GM19023 (cell line): ENCODE measurements at regions not wholly inside any gene's neighbourhood (a gene's known extent, or its start where the extent isn't known, plus 50 kb on each side); places are given as distances from the start of the nearest gene placed in this dataset.

ENCODE experiments used
- ATAC-seq: cut with Tn5 transposase; IDR thresholded peaks from one replicate; pipeline ENCODE4 v1.9.1; 2021; ENCODE audit warnings: mild to moderate bottlenecking, moderate library complexity; ENCODE audit not compliant: unreplicated experiment

DNA sequence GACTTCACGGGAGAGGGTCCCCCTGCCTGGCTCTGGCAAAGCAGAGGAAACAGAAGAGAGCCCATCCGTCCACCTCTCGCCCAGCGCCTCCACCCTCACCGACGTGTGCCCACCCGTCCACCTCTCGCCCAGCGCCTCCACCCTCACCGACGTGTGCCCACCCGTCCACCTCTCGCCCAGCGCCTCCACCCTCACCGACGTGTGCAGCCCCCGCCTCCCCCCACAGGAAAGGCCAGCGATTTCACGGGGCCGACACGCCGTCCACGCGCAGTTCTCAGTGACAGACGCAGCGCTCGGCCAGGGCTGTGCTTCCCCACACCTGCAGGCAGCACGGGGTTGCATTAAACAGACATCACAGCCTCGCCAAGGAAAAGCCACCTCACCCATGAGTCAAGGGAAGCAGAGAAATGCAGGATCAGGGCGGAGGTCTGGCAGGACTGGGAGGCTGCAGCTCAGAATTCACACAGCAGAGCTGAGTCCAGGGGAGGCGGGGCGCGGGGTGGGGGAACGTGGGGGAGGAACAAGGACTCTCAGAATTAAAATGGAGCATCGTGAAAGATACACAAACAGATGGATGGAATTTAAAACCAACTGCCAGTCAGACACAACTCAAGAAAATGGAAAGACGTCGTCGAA lies 377.7 kb downstream of the BRD1 start:
- no peak for ATAC-seq

DNA sequence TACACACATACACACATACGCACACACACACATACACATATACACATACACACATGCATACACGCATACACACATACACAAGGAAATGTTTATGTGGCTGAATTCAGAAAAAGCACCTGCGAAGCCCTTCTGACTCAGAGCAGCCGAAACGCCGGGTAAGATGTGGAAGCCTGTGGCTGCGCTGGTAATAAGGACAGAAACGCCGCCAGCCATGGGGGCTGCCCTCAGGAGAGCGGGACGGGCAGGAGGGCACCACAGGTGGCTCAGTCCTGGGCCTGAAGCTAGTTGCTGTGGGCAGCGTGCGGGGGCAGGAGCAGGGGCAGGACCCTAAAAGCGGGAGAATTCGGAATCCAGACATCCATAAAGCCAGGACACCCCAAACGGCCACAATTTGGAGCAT lies 378.3 kb downstream of the BRD1 start:
- no peak for ATAC-seq

DNA sequence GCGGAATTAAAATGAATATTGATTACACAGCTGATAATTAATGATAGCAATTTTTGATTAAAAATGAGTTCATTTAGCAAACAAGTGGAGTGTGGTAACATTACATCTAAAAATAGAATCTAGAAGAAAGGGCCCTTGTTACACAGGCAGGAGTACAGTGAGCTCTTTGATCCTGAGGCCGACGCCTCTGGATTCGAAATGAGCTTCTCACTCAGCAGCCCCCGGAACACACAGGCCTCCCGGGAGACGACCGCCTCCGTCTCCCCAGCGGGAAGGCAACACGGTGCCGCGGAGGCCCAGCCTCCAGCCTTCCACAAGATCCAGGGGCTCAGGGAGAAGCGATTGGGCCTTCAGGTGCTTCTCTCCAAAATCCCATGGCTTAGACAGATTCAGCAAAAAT lies 379.1 kb downstream of the BRD1 start:
- no peak for ATAC-seq

DNA sequence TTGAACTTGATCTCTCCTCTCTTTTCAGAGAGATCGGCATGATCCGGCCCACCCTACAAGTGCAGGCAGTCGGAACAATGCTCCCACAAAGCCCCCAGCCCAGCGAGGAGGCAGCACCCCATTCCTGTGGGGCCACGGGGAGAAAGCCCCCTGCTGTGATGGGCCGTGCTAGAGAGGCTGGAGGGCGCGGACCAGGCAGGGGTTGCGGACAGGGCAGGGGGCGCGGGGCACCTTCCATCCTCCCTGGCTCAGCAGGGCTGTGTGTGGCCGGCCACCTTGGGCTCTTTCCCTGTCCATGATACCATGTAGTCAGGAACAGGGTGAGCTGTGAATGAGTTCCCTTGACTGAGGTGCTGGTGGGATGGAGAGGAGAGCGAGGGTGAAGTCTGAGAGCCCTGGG lies 379.8 kb downstream of the BRD1 start:
- no peak for ATAC-seq

DNA sequence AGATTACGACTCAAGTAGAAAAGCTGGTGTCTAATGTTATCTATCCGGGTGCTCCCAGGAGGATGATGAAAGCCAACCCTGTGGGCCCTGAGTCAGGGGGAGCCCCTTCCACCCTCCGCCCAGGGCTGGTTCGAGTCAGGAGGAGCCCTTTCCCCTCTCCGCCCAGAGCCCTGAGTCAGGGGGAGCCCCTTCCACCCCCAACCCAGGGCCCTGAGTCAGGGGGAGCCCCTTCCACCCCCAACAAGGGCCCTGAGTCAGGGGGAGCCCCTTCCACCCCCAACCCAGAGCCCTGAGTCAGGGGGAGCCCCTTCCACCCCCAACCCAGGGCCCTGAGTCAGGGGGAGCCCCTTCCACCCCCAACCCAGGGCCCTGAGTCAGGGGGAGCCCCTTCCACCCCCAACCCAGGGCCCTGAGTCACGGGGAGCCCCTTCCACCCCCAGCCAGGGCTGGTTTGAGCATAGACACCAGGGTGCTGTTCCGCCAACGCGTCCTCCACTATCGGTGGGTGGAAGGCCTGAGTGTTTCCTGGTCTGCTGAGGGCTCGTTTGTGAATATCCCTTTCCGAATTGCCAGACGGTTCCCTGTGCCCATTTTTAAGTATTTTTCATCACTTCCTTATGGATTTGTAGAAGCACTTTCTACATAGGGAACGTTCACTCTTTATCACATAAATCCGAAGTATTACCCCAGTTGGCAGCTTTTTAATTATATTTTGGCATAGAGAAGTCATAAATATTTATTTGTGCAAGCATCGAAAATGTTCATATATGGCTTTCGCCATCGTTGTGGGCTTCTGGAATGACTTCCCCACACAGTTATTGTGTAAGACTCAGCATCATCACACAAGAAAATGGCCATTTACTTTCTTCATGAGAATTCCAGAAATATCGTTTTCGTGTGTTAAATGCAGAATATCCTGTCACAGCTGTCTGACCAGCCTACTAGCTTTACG lies 380.6 kb downstream of the BRD1 start:
- no peak for ATAC-seq

DNA sequence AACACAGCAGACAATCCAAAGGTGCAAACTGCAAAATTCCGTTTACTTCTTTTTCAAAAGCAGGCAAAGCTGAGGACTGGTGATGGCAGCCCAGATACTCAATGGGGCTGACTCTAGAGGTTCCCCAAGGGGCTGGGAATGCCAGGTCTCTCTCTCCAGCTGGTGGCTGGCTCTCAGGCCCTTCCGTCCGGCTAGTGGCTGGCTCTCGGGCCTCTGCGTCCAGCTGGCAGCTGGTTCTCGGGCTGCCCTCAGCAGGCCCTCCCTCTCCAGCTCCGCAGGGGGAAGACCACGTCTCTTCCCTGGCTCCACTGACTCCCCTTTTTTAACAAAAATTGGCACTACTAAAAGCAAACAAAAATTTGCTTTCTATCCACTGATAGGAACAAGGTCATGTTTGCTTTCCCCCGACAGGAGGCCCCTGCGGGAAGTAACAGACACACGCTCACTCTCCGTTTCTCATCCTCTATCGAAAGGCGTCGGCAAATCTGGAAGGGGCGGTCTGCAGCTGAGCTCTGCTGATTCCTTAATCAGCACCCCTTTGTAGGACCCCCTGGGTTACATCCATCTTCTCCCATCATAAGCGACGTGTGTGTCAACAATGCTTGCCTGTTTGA lies 381.4 kb downstream of the BRD1 start:
- no peak for ATAC-seq

DNA sequence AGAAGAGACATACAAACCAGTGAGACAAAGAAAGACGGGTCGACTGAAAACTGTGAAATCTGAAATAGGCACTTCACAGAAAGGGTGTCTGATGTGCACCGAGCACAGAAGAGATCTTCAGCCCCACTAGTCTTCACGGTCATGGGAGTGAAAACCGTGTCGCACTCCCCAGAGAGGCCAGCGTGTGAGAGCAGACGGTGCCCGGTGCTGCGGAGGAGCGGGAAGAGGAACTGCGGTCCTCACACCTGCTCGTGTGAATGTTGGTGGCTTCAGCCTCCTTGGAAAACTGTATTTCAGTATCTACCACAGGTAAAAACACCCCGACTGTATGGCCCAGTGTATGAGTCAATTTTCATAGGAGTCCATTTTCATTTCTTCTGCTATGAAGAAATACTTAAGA lies 382.9 kb downstream of the BRD1 start:
- no peak for ATAC-seq

DNA sequence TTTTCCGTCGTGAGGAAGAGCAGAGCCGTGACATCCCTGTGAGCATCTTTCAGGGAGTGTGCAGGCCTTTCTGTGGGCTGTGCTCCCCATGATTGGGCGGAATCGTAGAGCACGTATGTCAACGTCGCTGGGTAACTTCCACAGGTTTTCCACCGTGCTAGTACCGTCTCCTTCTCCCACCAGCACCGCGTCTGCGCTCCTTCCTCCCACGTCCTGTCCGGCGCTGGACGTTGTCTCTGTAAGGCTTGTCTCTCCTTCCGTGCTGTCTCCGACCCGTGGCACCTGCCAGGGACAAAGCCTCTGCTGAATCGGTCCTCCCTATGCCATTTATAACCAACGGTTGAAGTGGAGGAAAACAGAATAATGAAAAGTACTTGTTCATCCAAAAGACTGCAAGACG lies 386.7 kb downstream of the BRD1 start:
- ATAC-seq = no peak

DNA sequence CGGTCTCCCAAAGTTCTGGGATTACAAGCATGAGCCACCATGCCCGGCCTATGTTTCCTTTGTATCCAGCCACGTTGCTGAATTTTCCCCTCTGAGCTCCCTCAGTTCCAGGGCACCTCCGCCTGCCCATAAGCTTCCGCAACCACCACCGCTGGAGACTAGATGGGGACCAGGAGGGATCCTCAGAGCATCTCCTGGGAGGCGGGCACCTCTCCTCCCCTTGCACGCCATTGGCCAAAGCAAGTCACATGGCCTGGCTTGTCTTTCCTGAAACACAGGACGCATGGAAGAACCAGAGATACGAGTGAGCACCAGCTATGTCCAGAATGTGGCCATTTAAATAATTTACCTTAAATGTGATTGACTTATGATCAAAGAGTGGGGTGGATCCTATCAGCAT lies 388.3 kb downstream of the BRD1 start:
- no peak for ATAC-seq

DNA sequence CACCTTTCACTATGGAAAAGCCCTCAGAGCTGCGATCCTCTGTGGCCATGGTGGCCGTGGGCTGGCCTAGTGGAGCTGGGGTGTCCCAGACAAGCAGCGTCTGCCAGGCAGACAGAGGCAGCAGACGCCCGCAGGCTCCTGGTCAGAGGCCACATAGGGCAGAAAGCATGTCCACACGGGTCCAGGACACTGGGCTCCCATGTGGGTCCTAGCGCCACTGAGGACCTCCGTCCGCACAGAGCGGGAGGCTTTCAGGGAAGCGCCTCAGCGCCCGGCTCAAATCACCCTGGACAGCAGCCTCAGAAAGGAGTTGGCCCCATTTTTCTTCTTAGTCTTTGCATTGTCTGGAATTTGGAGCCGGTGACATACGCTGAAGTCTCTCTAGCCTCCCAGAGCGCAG lies 389.7 kb downstream of the BRD1 start:
- ATAC-seq = no peak

DNA sequence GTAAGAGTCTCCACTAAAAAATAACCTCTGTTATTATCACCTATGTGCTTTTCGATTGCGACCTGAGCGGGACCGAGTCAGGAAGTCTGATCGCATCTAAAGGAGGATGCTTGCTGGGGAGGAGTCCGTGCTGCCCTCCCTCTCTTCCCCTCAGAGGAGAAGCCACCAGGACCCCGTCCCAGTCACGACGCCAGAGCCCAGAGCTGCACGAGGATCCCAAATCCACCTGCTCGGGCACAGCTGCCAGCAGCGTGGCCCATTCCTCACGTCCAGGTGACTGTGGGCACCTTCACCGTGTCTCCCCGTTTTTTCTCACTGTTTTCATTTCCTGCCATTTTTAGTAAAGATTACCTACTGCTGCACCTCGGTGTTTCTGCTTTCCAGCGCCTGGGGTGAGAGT lies 390.3 kb downstream of the BRD1 start:
- ATAC-seq = no peak

DNA sequence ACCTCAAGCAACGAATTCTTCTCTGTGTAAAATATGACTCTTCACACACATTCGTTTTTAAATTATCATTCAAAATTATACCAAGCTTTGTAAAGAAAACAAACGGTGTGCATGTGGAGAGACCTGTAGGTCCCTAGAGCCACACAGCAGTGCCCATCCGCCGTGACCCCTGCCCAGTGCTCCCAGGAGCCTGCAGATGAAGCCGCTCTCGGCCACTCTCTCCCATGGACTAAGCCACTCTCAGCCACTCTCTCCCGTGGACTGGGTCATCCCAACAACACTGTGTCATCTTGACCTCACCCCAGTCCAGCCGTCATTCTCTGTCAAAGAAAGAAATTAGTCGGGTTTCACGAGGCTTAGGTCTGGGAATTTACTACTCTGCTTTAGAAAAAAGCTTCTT lies 391.6 kb downstream of the BRD1 start:
- no peak for ATAC-seq

DNA sequence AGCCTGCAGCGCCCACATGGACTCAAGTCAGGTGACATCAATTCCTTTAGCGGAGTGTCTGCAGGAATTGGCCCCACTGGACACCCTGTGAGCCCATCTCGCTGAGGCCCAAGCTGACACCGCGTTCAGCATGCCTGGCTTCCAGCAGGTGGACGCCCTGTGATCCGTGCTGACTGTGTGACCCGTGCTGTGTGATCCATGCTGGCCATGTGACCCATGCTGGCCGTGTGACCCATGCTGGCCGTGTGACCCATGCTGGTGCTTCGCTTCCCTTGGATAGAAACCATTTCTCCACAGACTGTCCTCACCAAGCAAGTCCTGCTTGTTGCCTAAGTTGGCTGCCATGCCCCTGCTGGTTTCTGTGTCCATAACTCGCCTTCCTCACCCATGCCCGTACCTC lies 392.1 kb downstream of the BRD1 start:
- ATAC-seq = no peak

DNA sequence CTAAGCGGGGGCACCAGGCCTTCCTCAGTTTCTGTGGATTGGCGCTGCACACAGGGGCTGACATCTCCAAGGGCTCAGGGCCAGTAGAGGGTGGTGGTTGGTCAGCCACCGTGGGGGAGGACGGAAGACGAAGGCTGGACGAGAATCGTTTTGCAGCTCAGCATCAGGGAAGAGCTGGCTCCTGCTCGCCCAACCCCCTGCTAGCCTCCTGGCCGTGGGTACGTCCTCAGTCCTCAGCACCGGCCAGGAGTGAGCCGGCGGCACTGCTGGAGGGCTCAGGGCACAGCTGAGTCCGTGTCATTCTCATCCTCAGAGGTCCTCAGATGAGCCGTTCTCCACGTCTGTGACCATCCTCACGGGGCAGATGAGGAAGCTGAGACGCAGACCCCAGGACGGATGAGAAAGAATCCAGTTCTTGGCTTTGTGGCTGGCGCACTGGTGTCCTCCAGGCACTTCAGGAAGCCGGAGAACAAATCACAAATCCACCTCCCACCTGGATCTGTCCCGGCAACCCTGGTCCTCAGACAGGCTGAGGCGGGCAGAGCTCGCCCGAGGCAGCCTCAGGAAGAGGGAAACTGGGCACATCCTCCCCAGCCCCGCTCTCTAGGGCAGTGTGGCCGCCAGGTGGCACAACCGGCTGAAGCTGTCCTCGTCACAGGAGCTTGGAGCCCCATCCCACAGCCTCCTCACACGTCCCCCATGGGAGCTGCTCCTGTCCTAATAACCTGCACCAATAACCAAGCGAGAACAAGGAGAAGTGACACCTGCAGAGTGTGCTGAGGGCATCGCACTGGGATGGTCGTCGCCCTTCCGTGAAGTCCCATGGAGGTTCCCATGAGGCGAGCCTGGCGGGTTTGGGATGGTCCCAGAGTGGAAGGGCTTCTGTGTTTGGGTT lies 393.7 kb downstream of the BRD1 start:
- no peak for ATAC-seq

DNA sequence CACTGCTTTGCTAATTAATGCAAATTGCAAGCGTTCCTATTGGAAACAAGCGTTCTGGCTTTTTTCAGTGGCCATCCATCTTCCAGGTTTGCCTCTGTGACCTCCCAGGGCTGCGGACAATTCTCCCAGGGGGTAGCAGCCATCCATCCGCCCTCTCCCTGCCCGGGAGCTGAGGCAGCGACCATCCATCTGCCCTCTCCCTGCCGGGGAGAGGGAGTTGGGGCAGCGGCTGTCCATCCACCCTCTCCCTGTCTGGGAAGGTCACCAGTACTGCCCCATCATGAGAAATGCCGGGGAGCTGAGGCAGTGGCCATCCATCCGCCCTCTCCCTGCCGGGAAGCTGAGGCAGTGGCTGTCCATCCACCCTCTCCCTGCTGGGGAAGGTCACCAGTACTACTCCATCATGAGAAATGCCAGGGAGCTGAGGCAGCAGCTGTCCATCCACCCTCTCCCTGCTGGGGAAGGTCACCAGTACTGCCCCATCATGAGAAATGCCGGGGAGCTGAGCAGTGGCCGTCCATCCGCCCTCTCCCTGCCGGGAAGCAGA lies 394.7 kb downstream of the BRD1 start:
- no peak for ATAC-seq

DNA sequence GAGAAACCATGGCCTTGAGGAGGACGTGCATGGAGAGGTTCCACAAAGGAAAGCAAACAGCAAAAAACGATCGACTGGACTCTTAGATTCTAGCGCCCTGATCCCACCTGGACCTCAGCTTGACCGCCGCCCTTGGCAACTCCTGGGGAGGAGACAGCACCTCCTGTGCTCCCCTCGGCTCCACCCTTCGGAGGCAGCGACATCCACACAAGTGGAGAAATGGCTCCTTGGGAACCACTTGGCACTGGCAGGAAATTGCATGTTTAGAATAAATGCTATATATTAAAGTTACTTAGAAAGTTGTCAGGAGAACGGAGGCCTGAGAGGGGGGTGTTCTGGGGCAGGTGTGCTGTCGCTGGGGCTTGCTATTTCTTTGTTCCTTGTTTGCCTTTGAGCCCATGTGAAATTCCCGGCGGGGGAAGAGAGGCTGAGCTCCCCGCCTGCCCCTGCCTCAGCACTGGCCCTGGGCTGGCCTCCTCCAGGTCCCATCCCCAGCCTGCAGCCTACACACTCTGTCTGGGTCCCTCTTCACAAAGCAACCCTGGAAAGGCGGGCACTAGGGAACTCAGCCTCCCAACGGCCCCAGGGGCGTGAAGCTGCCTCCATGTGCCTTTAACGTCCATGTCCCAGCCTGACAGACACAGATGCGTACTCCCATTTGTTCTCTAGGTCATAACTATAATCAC lies 395.3 kb downstream of the BRD1 start:
- ATAC-seq = no peak

DNA sequence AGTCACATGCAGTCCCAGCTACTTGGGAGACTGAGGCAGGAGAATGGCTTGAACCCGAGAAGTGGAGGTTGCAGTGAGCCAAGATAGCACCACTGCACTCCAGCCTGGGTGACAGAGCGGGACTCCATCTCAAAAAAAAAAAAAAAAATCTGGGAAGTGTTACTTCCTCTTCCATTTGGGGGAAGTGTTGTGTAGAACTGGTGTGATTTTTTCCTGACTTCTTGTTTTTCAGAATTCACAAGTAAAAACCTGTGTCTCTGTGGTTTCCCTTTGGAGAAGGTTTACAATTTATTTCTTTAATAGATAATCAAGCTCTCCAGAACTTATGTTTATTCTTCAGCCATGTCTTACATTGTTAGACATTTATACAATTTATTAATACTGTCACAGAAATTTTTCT lies 396.1 kb downstream of the BRD1 start:
- ATAC-seq = no peak

DNA sequence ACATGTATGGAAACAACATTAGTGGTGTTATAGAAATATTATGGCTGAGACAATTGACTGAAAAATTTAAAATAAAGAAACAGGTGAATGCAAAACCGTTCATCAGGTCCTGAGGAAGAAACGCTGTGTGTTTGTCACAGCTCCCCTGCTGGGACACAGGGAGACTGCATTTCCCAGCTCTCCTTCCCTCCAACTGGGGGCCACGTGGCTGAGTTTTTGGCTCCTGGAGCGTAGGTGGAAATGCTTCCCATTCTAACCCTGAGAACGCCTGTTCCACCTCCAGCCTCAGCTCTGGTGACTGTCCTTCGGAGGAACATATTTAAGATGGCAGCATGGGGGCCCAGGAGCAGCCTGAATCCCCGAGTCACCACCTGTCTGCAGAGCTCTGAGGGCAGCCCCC lies 398.6 kb downstream of the BRD1 start:
- no peak for ATAC-seq

DNA sequence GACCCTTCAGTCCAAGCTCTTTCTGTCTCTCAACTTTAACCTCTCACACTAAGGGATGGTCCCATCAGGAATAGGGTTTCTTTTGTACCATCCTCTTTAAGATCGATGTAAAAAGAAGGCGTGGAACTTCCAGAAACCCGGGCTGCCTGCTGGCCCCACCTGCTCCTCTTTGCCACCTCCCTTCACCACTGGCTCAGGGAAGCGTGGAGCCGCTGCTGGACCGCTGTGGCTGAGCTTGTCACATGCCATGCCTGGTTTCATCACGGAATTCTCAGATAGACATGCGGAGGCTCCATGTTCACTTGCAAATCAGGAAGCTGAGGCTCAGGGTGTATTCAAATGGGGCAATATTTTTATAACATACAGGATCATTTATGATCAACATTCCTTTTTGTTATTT lies 399.7 kb downstream of the BRD1 start:
- no peak for ATAC-seq

DNA sequence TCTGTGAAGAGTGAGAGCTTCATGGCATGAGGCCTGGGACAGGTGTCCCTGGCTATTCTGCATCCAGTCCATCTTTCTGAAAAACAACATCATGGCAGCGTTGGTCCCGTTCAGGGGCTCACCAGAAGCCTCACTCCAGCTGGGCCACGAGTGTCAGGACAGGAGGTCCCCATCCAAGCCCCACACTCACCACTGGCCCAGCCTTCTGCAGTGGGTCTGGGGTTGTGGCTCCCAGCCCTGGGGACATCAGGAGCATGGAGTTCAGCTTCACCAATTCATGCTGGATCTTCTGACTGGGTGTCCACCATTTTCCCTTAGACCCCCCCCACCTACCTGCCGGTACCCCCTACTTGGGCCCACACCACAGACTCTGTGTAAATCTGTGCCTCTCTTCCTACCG lies 400.3 kb downstream of the BRD1 start:
- ATAC-seq = no peak
